ENCODE measurements at regions not wholly inside any gene's neighbourhood (a gene's known extent, or its start where the extent isn't known, plus 50 kb on each side); places are given as distances from the start of the nearest gene placed in this dataset.

DNA sequence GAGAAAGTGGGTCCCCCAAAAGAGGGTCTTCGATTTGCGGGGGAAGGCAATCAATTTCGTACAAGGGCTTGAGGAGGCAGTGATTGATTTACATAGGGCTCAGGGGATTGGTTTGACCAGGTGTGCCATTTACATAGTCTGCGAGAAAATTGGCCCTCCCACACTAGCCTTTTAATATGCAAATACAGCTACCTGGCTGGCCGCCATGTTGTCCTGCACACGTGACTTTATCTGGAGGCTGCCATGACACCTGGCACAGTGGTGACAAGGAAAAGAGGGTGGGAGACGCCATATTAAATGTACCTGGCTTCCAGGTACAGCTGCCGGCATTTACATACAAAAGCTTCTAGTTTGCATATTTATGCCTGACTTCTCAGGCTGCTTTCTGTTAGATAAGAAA lies 1577.2 kb upstream of the LRRTM3 start:
- no peaks in the 10 kb centered on the region for H3K27me3 Mint-ChIP-seq (ENCODE audit: low read depth, poor library complexity)
- TF ChIP-seq, protein P1, sequence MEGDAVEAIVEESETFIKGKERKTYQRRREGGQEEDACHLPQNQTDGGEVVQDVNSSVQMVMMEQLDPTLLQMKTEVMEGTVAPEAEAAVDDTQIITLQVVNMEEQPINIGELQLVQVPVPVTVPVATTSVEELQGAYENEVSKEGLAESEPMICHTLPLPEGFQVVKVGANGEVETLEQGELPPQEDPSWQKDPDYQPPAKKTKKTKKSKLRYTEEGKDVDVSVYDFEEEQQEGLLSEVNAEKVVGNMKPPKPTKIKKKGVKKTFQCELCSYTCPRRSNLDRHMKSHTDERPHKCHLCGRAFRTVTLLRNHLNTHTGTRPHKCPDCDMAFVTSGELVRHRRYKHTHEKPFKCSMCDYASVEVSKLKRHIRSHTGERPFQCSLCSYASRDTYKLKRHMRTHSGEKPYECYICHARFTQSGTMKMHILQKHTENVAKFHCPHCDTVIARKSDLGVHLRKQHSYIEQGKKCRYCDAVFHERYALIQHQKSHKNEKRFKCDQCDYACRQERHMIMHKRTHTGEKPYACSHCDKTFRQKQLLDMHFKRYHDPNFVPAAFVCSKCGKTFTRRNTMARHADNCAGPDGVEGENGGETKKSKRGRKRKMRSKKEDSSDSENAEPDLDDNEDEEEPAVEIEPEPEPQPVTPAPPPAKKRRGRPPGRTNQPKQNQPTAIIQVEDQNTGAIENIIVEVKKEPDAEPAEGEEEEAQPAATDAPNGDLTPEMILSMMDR (IDR thresholded peaks at IDR 0.05): no peak
- no peak for DNase-seq
- H3K9me3 Mint-ChIP-seq: no peaks in the 10 kb centered on the region
- H3K36me3 Mint-ChIP-seq (ENCODE audit: low read depth): no peaks in the 10 kb centered on the region
- H3K4me3 Mint-ChIP-seq: no peak overlapping the region
- no peaks in the 10 kb centered on the region for H3K4me1 Mint-ChIP-seq
- H3K27ac Mint-ChIP-seq: no peak overlapping the region

DNA sequence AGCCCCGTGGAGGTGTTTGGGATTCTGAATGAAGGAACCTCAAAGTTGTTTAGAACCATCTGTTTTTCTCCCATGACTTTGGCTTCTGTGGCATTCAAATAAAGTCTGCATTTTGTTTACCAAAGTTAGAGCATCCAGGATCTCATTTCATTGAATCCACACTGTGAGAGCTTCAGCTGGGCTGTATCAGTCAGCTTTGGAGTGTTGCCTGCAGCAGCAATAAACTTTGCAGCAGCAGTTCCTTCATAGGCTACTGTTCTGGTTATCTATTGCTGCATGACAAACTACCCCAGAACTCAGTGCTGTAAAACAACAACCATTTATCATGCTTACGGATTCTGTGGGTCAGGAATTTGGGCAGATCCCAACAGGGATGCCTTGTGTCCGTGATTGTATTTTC lies 1575.2 kb upstream of the LRRTM3 start:
- Mint-ChIP-seq H3K4me3 (no peak overlapping the region), H3K27me3 (ENCODE audit: low read depth, poor library complexity) (no peaks in the 10 kb centered on the region), H3K4me1 (no peaks in the 10 kb centered on the region), H3K9me3 (no peaks in the 10 kb centered on the region), H3K27ac (no peak overlapping the region), H3K36me3 (ENCODE audit: low read depth) (no peaks in the 10 kb centered on the region)
- TF ChIP-seq, protein P1 (IDR thresholded peaks at IDR 0.05): no peak
- DNase-seq: no peak

DNA sequence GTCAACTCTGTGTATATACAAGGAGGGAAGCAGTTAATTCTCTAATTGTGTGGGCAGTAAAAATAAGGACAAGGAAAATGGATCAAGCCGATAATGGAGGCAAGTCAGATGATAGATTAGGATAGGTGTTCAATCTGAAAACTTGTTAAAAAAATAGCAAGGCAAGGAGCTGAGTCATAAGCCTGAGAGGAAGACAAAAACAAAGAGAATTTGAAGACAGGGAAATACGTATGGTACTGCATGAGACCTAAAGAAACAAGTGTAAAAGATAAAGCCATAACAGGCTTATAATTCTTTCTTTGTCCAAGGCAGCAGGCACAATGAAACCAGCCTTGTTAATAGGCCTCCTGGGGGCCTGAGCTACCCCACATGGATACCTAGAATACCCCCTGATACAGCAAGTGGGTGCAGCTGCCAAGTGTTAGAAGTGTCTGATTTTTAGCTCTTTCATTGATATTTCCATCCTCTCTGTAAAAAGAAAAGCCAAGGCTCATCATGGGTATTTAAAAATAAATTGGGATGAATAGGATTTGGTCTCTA lies 1570.6 kb upstream of the LRRTM3 start:
- no peaks in the 10 kb centered on the region for H3K4me1 Mint-ChIP-seq
- H3K27me3 Mint-ChIP-seq (ENCODE audit: low read depth, poor library complexity): no peaks in the 10 kb centered on the region
- H3K36me3 Mint-ChIP-seq (ENCODE audit: low read depth): no peaks in the 10 kb centered on the region
- TF ChIP-seq, protein P1 (IDR thresholded peaks at IDR 0.05): no peak
- no peak overlapping the region for H3K4me3 Mint-ChIP-seq
- no peak for DNase-seq
- H3K27ac Mint-ChIP-seq: no peak overlapping the region
- no peaks in the 10 kb centered on the region for H3K9me3 Mint-ChIP-seq

DNA sequence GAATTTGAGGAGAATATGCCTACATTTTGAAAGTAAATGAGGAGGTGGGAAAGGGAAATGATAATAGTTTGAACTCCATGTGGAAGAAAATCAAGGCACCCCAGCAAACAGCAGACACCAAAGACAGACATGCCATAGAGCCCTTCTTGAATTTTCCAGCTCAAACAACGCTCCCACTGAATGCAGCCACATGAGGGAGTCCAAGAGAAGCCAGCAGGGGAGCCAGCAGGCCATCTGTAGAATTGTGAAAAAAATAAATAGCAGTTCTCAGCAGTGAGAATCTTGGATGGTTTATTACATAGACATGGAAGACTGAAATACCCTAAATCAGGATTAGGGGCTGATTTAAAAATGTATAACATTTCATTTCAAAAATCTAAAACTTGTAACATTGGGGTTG lies 1567.3 kb upstream of the LRRTM3 start:
- H3K4me1 Mint-ChIP-seq: no peaks in the 10 kb centered on the region
- H3K27ac Mint-ChIP-seq: no peak overlapping the region
- DNase-seq: peak; percentile 12
- no peaks in the 10 kb centered on the region for H3K27me3 Mint-ChIP-seq (ENCODE audit: low read depth, poor library complexity)
- H3K36me3 Mint-ChIP-seq (ENCODE audit: low read depth): no peaks in the 10 kb centered on the region
- TF ChIP-seq, protein P1 (IDR thresholded peaks at IDR 0.05): peak; percentile 34
- no peak overlapping the region for H3K4me3 Mint-ChIP-seq
- H3K9me3 Mint-ChIP-seq: no peaks in the 10 kb centered on the region

DNA sequence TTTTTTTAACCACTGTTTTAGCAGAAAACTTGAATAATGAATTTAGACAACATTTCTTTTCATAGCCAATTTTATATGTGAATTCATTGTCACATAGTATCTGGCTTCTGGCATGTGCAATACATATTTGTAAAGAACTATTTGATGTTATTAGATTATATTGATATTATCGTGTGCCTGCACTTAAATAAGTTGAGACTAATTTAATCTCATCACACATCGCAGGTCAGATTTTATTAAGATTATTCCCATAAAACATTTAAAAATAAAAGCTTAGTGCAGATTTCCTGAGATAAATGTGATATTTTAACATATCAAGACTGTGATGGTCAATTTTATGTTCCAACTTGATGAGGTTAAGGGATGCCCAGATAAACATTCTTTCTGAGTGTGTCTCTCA lies 1565.3 kb upstream of the LRRTM3 start:
- Mint-ChIP-seq H3K36me3 (ENCODE audit: low read depth) (no peaks in the 10 kb centered on the region), H3K27ac (no peak overlapping the region), H3K4me1 (no peaks in the 10 kb centered on the region), H3K9me3 (no peaks in the 10 kb centered on the region), H3K27me3 (ENCODE audit: low read depth, poor library complexity) (no peaks in the 10 kb centered on the region), H3K4me3 (no peak overlapping the region)
- no peak for DNase-seq
- TF ChIP-seq, protein P1 (IDR thresholded peaks at IDR 0.05): no peak

DNA sequence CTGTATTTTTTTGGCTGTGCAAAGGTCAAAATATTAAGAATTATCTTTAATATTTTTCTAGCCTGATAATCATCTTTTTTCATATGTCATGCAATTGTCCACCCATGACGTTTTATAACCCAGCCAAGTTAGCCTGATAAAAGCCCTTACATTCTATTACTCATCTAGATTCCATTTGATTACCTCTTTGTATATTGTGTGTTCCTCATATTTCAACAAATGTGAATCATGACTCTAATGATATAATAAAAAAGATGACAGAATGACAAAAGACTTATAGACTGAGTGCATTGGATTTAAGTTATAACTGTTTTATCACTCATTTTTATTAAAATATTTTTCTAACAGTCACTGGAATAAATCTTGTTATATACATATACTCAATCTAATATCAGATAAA lies 1560.0 kb upstream of the LRRTM3 start:
- Mint-ChIP-seq H3K4me3 (no peak overlapping the region), H3K27me3 (ENCODE audit: low read depth, poor library complexity) (no peaks in the 10 kb centered on the region), H3K9me3 (no peaks in the 10 kb centered on the region), H3K36me3 (ENCODE audit: low read depth) (no peaks in the 10 kb centered on the region), H3K27ac (no peak overlapping the region), H3K4me1 (no peaks in the 10 kb centered on the region)
- TF ChIP-seq, protein P1 (IDR thresholded peaks at IDR 0.05): no peak
- DNase-seq: no peak
